WTC11 (cell line): ENCODE measurements at regions not wholly inside any gene's neighbourhood (a gene's known extent, or its start where the extent isn't known, plus 50 kb on each side); places are given as distances from the start of the nearest gene placed in this dataset.

Experiments used
- ATAC-seq: fragments of 200-7000 bp; cut with Tn5 transposase; 2 replicates; pipeline ENCODE4 v1.10.0; 2021; ENCODE audit warnings: mild to moderate bottlenecking, moderate library complexity
- CTCF ChIA-PET: fragments of 300-600 bp; sonication (Branson Sonifier 250); formaldehyde crosslinking; loops from one replicate; lab custom pipeline; 2021; ENCODE audit warnings: antibody characterized with exemption; lab: Charles Lee
- POLR2A ChIA-PET: fragments of 350-600 bp; sonication (Branson Sonifier 250); formaldehyde crosslinking; loops from one replicate; lab custom pipeline; 2021; ENCODE audit warnings: antibody characterized with exemption; lab: Charles Lee
- DNase-seq: peaks from one replicate; pipeline ENCODE4 v3.0.0; 2021; ENCODE audit warnings: low spot score
- H3K27ac Mint-ChIP-seq: 2 replicates; pipeline ENCODE4 v1.8.0; 2021; ENCODE audit warnings: mixed read lengths
- H3K27me3 Mint-ChIP-seq: 2 replicates; pipeline ENCODE4 v1.8.0; 2021; ENCODE audit warnings: low read depth, mild to moderate bottlenecking, moderate library complexity, mixed read lengths
- H3K36me3 Mint-ChIP-seq: 2 replicates; pipeline ENCODE4 v1.8.0; 2021; ENCODE audit warnings: mixed read lengths
- H3K4me1 Mint-ChIP-seq: 2 replicates; pipeline ENCODE4 v1.8.0; 2022; ENCODE audit warnings: mixed read lengths
- H3K4me3 Mint-ChIP-seq: 2 replicates; pipeline ENCODE4 v1.8.0; 2021; ENCODE audit warnings: mild to moderate bottlenecking, moderate library complexity, mixed read lengths
- H3K9me3 Mint-ChIP-seq: 2 replicates; pipeline ENCODE4 v1.8.0; 2021; ENCODE audit warnings: mixed read lengths
- ELF4 ChIP-seq: sonication (generic); formaldehyde crosslinking; IDR thresholded peaks from 2 replicates; pipeline ENCODE4 v1.8.1; 2022; ENCODE audit warnings: low read depth, mild to moderate bottlenecking, moderate library complexity, missing genetic modification reagents
- HMGA2 ChIP-seq: fragments of 250-450 bp; sonication (Bioruptor Pico); IDR thresholded peaks from 2 replicates; pipeline ENCODE4 v1.4.0; 2021; ENCODE audit warnings: mild to moderate bottlenecking, moderate library complexity
- IRF2 ChIP-seq: sonication (generic); formaldehyde crosslinking; IDR thresholded peaks from 2 replicates; pipeline ENCODE4 v1.8.0; 2022; ENCODE audit warnings: low read depth, missing genetic modification reagents, borderline replicate concordance
- KAT7 ChIP-seq: sonication (generic); formaldehyde crosslinking; IDR thresholded peaks from 2 replicates; pipeline ENCODE4 v1.8.1; 2023; ENCODE audit warnings: missing genetic modification reagents, mild to moderate bottlenecking, borderline replicate concordance
- NFATC4 ChIP-seq: fragments of 250-450 bp; sonication (Bioruptor Pico); IDR thresholded peaks from 2 replicates; pipeline ENCODE4 v1.9.0; 2021; ENCODE audit warnings: mild to moderate bottlenecking
- NFYB ChIP-seq: sonication (generic); formaldehyde crosslinking; conservative IDR thresholded peaks from 2 replicates; pipeline ENCODE4 v1.8.0; 2022; ENCODE audit warnings: low read depth, missing genetic modification reagents
- OVOL2 ChIP-seq: fragments of 250-450 bp; sonication (Bioruptor Pico); IDR thresholded peaks from 2 replicates; pipeline ENCODE4 v1.9.0; 2021; ENCODE audit warnings: mild to moderate bottlenecking, borderline replicate concordance
- TEAD4 ChIP-seq: sonication (generic); formaldehyde crosslinking; IDR thresholded peaks from 2 replicates; pipeline ENCODE4 v1.8.0; 2022; ENCODE audit warnings: mild to moderate bottlenecking, missing genetic modification reagents
- ZNF416 ChIP-seq: fragments of 250-450 bp; sonication (Bioruptor Pico); IDR thresholded peaks from 2 replicates; pipeline ENCODE4 v1.9.0; 2021; ENCODE audit warnings: mild to moderate bottlenecking, inconsistent platforms
- ZNF423 ChIP-seq: fragments of 250-450 bp; sonication (Bioruptor Pico); IDR thresholded peaks from 2 replicates; pipeline ENCODE4 v2.1.2; 2022; ENCODE audit warnings: mild to moderate bottlenecking, moderate library complexity
- ZNF671 ChIP-seq: fragments of 250-450 bp; sonication (Bioruptor Pico); IDR thresholded peaks from 2 replicates; pipeline ENCODE4 v1.8.0; 2021; ENCODE audit warnings: mild to moderate bottlenecking
- TF ChIP-seq, protein P1 (sequence below): sonication (generic); formaldehyde crosslinking; IDR thresholded peaks from 2 replicates; pipeline ENCODE4 v1.8.0; 2022; ENCODE audit warnings: mild to moderate bottlenecking, missing genetic modification reagents
- TF ChIP-seq, protein P2 (sequence below): sonication (generic); formaldehyde crosslinking; IDR thresholded peaks from 2 replicates; pipeline ENCODE4 v1.8.1; 2023; ENCODE audit warnings: mild to moderate bottlenecking, missing genetic modification reagents, moderate library complexity
- TF ChIP-seq, protein P3 (sequence below): sonication (generic); formaldehyde crosslinking; IDR thresholded peaks from 2 replicates; pipeline ENCODE4 v1.8.1; 2023; ENCODE audit warnings: mild to moderate bottlenecking, missing genetic modification reagents
- TF ChIP-seq, protein P4 (sequence below): sonication (generic); formaldehyde crosslinking; IDR thresholded peaks from 2 replicates; pipeline ENCODE4 v1.8.0; 2022; ENCODE audit warnings: mild to moderate bottlenecking, missing genetic modification reagents
- TF ChIP-seq, protein P5 (sequence below): sonication (generic); formaldehyde crosslinking; IDR thresholded peaks from 2 replicates; pipeline ENCODE4 v1.8.0; 2023; ENCODE audit warnings: mild to moderate bottlenecking, missing genetic modification reagents
- TF ChIP-seq, protein P6 (sequence below): sonication (generic); formaldehyde crosslinking; IDR thresholded peaks from 2 replicates; pipeline ENCODE4 v1.8.0; 2022; ENCODE audit warnings: mild to moderate bottlenecking, missing genetic modification reagents
- TF ChIP-seq, protein P7 (sequence below): sonication (generic); formaldehyde crosslinking; conservative IDR thresholded peaks from 2 replicates; pipeline ENCODE4 v1.8.1; 2022; ENCODE audit warnings: mild to moderate bottlenecking, missing genetic modification reagents

DNA sequence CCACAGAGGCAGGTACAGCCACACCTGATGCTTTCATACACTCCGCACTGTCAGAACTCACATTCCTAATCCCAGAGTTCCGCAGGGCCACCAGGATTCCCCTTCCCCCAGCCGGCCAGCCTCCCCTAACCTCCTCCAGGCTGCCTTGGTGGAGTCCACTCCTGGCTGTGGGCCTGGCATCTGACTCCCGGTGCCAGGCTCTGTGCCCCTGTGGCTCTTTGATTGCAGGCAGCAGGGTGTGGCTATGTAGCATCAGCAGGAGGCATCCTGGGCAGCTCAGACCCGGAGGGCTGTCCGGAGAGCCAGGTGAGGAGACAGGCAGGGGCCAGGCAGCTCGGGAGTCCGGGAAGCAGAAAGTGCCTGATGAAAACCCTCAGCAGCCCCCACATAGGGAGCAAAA is 1432.9 kb downstream of the BRD1 start (continued):
- TF ChIP-seq, protein P1, sequence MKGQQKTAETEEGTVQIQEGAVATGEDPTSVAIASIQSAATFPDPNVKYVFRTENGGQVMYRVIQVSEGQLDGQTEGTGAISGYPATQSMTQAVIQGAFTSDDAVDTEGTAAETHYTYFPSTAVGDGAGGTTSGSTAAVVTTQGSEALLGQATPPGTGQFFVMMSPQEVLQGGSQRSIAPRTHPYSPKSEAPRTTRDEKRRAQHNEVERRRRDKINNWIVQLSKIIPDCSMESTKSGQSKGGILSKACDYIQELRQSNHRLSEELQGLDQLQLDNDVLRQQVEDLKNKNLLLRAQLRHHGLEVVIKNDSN: no peak
- TF ChIP-seq ELF4 (CRISPR knock-in tag) (no peak), ZNF671 (no peak), TEAD4 (CRISPR knock-in tag) (no peak), ZNF423 (CRISPR knock-in tag) (no peak), OVOL2 (CRISPR knock-in tag) (no peak)
- TF ChIP-seq, protein P2, sequence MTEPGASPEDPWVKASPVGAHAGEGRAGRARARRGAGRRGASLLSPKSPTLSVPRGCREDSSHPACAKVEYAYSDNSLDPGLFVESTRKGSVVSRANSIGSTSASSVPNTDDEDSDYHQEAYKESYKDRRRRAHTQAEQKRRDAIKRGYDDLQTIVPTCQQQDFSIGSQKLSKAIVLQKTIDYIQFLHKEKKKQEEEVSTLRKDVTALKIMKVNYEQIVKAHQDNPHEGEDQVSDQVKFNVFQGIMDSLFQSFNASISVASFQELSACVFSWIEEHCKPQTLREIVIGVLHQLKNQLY (CRISPR knock-in tag): no peak
- TF ChIP-seq, protein P3, sequence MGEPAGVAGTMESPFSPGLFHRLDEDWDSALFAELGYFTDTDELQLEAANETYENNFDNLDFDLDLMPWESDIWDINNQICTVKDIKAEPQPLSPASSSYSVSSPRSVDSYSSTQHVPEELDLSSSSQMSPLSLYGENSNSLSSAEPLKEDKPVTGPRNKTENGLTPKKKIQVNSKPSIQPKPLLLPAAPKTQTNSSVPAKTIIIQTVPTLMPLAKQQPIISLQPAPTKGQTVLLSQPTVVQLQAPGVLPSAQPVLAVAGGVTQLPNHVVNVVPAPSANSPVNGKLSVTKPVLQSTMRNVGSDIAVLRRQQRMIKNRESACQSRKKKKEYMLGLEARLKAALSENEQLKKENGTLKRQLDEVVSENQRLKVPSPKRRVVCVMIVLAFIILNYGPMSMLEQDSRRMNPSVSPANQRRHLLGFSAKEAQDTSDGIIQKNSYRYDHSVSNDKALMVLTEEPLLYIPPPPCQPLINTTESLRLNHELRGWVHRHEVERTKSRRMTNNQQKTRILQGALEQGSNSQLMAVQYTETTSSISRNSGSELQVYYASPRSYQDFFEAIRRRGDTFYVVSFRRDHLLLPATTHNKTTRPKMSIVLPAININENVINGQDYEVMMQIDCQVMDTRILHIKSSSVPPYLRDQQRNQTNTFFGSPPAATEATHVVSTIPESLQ: no peak
- TF ChIP-seq, protein P4, sequence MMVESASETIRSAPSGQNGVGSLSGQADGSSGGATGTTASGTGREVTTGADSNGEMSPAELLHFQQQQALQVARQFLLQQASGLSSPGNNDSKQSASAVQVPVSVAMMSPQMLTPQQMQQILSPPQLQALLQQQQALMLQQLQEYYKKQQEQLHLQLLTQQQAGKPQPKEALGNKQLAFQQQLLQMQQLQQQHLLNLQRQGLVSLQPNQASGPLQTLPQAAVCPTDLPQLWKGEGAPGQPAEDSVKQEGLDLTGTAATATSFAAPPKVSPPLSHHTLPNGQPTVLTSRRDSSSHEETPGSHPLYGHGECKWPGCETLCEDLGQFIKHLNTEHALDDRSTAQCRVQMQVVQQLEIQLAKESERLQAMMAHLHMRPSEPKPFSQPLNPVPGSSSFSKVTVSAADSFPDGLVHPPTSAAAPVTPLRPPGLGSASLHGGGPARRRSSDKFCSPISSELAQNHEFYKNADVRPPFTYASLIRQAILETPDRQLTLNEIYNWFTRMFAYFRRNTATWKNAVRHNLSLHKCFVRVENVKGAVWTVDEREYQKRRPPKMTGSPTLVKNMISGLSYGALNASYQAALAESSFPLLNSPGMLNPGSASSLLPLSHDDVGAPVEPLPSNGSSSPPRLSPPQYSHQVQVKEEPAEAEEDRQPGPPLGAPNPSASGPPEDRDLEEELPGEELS (CRISPR knock-in tag): no peak
- TF ChIP-seq, protein P5, sequence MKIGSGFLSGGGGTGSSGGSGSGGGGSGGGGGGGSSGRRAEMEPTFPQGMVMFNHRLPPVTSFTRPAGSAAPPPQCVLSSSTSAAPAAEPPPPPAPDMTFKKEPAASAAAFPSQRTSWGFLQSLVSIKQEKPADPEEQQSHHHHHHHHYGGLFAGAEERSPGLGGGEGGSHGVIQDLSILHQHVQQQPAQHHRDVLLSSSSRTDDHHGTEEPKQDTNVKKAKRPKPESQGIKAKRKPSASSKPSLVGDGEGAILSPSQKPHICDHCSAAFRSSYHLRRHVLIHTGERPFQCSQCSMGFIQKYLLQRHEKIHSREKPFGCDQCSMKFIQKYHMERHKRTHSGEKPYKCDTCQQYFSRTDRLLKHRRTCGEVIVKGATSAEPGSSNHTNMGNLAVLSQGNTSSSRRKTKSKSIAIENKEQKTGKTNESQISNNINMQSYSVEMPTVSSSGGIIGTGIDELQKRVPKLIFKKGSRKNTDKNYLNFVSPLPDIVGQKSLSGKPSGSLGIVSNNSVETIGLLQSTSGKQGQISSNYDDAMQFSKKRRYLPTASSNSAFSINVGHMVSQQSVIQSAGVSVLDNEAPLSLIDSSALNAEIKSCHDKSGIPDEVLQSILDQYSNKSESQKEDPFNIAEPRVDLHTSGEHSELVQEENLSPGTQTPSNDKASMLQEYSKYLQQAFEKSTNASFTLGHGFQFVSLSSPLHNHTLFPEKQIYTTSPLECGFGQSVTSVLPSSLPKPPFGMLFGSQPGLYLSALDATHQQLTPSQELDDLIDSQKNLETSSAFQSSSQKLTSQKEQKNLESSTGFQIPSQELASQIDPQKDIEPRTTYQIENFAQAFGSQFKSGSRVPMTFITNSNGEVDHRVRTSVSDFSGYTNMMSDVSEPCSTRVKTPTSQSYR: no peak

DNA sequence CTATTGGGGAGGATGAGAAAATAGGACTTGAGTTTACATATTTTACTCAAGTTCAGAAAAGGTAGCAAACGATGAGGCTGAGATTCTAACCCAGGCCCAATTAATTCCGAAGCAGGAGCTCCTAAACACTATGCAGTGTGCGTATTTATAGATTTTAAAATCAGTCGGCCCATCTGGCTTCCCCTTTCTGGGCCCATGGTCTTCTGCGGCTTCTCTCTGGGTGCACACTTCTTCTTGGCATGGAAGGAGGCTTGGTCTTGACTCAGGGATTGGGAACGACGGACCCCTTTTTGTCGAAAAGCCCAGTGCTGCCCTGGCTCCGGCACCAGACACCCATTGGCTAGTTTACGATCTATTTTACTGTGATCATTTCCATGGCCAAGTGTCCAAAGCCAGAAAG is 1433.8 kb downstream of the BRD1 start:
- TF ChIP-seq ZNF416 (CRISPR knock-in tag) (no peak), NFYB (no peak), HMGA2 (CRISPR knock-in tag) (no peak), ZNF671 (no peak), NFATC4 (no peak), IRF2 (CRISPR knock-in tag) (no peak), KAT7 (CRISPR knock-in tag) (no peak)
- TF ChIP-seq, protein P6, sequence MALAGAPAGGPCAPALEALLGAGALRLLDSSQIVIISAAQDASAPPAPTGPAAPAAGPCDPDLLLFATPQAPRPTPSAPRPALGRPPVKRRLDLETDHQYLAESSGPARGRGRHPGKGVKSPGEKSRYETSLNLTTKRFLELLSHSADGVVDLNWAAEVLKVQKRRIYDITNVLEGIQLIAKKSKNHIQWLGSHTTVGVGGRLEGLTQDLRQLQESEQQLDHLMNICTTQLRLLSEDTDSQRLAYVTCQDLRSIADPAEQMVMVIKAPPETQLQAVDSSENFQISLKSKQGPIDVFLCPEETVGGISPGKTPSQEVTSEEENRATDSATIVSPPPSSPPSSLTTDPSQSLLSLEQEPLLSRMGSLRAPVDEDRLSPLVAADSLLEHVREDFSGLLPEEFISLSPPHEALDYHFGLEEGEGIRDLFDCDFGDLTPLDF (CRISPR knock-in tag): no peak
- TF ChIP-seq, protein P7, sequence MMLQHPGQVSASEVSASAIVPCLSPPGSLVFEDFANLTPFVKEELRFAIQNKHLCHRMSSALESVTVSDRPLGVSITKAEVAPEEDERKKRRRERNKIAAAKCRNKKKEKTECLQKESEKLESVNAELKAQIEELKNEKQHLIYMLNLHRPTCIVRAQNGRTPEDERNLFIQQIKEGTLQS (CRISPR knock-in tag): no peak
- POLR2A ChIA-PET: no interaction called here
- no peak for ATAC-seq
- Mint-ChIP-seq H3K4me1 (peaks cover 16% of the 10 kb centered on the region), H3K27me3 (no peaks in the 10 kb centered on the region), H3K9me3 (0 out of 2 replicates have a peak, but pooled peaks cover 8% of the 10 kb centered on the region), H3K36me3 (no peaks in the 10 kb centered on the region), H3K4me3 (no peak overlapping the region), H3K27ac (no peak overlapping the region)
- CTCF ChIA-PET: no interaction called here
- no peak for DNase-seq
